NCI-H146 treated with DMSO at 0.1 percent for 48 hours (cell line): ENCODE measurements at regions not wholly inside any gene's neighbourhood (a gene's known extent, or its start where the extent isn't known, plus 50 kb on each side); places are given as distances from the start of the nearest gene placed in this dataset.
A peak's percentile ranks its signal among the peaks of the same experiment; 100 is the strongest.
"Not testable (repeated sequence)": the region's sequence is repeated elsewhere in the genome, so short reads cannot be mapped to it uniquely, and the experiment has no call there.

Experiments used
- DNase-seq: peaks from one replicate; lab custom pipeline; 2025; ENCODE audit not compliant: unreplicated experiment; lab: John Stamatoyannopoulos, UW

- no peak for DNase-seq
These were observed 159.6 kb upstream of the KLF3 start for GRCh38 chr4:38504396-38504715.

- no peak for DNase-seq
These were observed 154.4 kb upstream of the KLF3 start for GRCh38 chr4:38509551-38509950.

- DNase-seq, result no peak
These were observed 153.8 kb upstream of the KLF3 start for GRCh38 chr4:38510201-38510600.

- no peak for DNase-seq
These were observed 152.3 kb upstream of the KLF3 start for GRCh38 chr4:38511702-38512101.

- no peak for DNase-seq
These were observed 151.2 kb upstream of the KLF3 start for GRCh38 chr4:38512840-38513239.

- DNase-seq, result no peak
These were observed 149.4 kb upstream of the KLF3 start for GRCh38 chr4:38514465-38515146.

GRCh38 chr4:38516190-38516589, 147.8 kb upstream of the KLF3 start:
- no peak for DNase-seq

- DNase-seq, result no peak
These were observed 144.3 kb upstream of the KLF3 start for GRCh38 chr4:38519666-38520065.

- DNase-seq, result no peak
These were observed 140.9 kb upstream of the KLF3 start for GRCh38 chr4:38523054-38523453.

GRCh38 chr4:38523524-38524448, 140.2 kb upstream of the KLF3 start:
- DNase-seq, result no peak

- DNase-seq, result no peak
These were observed 137.6 kb upstream of the KLF3 start for GRCh38 chr4:38526412-38526811.

- DNase-seq, result peak; percentile 1
These were observed 134.5 kb upstream of the KLF3 start for GRCh38 chr4:38529189-38530115.

GRCh38 chr4:38530486-38530885, 133.5 kb upstream of the KLF3 start:
- no peak for DNase-seq

GRCh38 chr4:38531141-38531727, 132.8 kb upstream of the KLF3 start:
- DNase-seq, result no peak

- DNase-seq, result no peak
These were observed 131.0 kb upstream of the KLF3 start for GRCh38 chr4:38532908-38533499.

- DNase-seq, result no peak
These were observed 129.5 kb upstream of the KLF3 start for GRCh38 chr4:38534344-38535045.

- not testable (repeated sequence) for DNase-seq
These were observed 128.9 kb upstream of the KLF3 start for GRCh38 chr4:38535071-38535470.

GRCh38 chr4:38535717-38536116, 128.3 kb upstream of the KLF3 start:
- DNase-seq, result no peak

- DNase-seq, result no peak
These were observed 127.3 kb upstream of the KLF3 start for GRCh38 chr4:38536716-38537115.

GRCh38 chr4:38537666-38538065, 126.3 kb upstream of the KLF3 start:
- DNase-seq, result no peak
